ENCODE measurements at regions not wholly inside any gene's neighbourhood (a gene's known extent, or its start where the extent isn't known, plus 50 kb on each side); places are given as distances from the start of the nearest gene placed in this dataset.

DNA sequence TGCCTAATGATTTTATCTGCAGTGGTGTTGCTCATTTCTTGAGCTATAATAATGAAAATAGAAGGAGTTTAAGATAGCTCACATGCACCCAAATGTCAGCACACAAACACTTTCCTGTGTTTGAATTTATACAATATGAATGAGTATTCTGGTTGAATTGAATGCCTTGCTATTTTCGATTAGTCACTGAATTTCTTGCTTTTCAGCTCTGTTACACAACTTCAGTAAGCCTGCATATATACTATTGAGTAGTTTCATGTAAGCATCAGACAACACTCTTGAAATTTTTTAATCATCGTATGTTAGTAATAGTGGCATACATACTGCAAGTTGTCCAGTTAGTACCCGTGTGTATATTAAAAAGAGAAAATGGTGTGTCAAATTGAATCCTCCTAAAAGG, 281.5 kb upstream of the GRIA1 start:
- TF ChIP-seq, protein P1, sequence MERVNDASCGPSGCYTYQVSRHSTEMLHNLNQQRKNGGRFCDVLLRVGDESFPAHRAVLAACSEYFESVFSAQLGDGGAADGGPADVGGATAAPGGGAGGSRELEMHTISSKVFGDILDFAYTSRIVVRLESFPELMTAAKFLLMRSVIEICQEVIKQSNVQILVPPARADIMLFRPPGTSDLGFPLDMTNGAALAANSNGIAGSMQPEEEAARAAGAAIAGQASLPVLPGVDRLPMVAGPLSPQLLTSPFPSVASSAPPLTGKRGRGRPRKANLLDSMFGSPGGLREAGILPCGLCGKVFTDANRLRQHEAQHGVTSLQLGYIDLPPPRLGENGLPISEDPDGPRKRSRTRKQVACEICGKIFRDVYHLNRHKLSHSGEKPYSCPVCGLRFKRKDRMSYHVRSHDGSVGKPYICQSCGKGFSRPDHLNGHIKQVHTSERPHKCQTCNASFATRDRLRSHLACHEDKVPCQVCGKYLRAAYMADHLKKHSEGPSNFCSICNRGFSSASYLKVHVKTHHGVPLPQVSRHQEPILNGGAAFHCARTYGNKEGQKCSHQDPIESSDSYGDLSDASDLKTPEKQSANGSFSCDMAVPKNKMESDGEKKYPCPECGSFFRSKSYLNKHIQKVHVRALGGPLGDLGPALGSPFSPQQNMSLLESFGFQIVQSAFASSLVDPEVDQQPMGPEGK (CRISPR knock-in tag; IDR thresholded peaks at IDR 0.05; ENCODE audit: borderline replicate concordance): no peak
- TF ChIP-seq GLIS3 (CRISPR knock-in tag; IDR thresholded peaks at IDR 0.05): no peak
- TF ChIP-seq ZNF8 (CRISPR knock-in tag; IDR thresholded peaks at IDR 0.05): no peak
- TF ChIP-seq, protein P2, sequence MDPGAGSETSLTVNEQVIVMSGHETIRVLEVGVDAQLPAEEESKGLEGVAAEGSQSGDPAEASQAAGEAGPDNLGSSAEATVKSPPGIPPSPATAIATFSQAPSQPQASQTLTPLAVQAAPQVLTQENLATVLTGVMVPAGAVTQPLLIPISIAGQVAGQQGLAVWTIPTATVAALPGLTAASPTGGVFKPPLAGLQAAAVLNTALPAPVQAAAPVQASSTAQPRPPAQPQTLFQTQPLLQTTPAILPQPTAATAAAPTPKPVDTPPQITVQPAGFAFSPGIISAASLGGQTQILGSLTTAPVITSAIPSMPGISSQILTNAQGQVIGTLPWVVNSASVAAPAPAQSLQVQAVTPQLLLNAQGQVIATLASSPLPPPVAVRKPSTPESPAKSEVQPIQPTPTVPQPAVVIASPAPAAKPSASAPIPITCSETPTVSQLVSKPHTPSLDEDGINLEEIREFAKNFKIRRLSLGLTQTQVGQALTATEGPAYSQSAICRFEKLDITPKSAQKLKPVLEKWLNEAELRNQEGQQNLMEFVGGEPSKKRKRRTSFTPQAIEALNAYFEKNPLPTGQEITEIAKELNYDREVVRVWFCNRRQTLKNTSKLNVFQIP (CRISPR knock-in tag; IDR thresholded peaks at IDR 0.05; ENCODE audit: borderline replicate concordance, low read depth): no peak
- TF ChIP-seq, protein P3, sequence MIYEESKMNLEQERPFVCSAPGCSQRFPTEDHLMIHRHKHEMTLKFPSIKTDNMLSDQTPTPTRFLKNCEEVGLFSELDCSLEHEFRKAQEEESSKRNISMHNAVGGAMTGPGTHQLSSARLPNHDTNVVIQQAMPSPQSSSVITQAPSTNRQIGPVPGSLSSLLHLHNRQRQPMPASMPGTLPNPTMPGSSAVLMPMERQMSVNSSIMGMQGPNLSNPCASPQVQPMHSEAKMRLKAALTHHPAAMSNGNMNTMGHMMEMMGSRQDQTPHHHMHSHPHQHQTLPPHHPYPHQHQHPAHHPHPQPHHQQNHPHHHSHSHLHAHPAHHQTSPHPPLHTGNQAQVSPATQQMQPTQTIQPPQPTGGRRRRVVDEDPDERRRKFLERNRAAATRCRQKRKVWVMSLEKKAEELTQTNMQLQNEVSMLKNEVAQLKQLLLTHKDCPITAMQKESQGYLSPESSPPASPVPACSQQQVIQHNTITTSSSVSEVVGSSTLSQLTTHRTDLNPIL (CRISPR knock-in tag; IDR thresholded peaks at IDR 0.05; ENCODE audit: low read depth): no peak
- TF ChIP-seq TOX (CRISPR knock-in tag; IDR thresholded peaks at IDR 0.05; ENCODE audit: borderline replicate concordance): no peak
- TF ChIP-seq PPARA (CRISPR knock-in tag; IDR thresholded peaks at IDR 0.05; ENCODE audit: borderline replicate concordance): no peak
